ENCODE measurements at regions not wholly inside any gene's neighbourhood (a gene's known extent, or its start where the extent isn't known, plus 50 kb on each side); places are given as distances from the start of the nearest gene placed in this dataset.

DNA sequence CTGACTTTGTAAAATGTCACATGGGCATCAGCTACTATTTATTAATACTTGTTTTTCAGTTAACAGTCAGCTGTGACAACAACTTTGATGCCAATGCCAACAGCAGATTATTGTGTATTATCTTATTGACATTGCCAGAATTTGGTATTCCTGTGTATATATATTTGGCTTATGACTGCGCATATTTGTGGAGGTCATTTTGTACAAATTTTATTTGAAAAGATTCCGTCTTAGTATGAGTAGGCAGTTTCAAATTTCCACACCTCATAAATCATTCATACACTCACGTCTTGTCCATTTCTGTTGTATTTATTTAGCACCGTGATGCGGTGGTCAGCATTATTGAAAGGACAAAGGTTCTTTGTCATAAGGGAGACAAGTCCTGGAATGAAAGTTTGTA, 558.2 kb upstream of the NDST4 start:
- H3K9me3 Mint-ChIP-seq = no peaks in the 10 kb centered on the region
- H3K27ac Mint-ChIP-seq = no peak overlapping the region
- no peak overlapping the region for H3K4me3 Mint-ChIP-seq
- H3K27me3 Mint-ChIP-seq (ENCODE audit: low read depth) = no peaks in the 10 kb centered on the region
- TF ChIP-seq CTCF (IDR thresholded peaks at IDR 0.05; ENCODE audit: unreplicated experiment in 3 of 3) = no peak
- peaks cover 6% of the 10 kb centered on the region for H3K4me1 Mint-ChIP-seq
- H3K36me3 Mint-ChIP-seq (ENCODE audit: low read depth) = no peaks in the 10 kb centered on the region

- Mint-ChIP-seq H3K4me3 (no peak overlapping the region), H3K27me3 (ENCODE audit: low read depth) (no peaks in the 10 kb centered on the region), H3K9me3 (no peaks in the 10 kb centered on the region), H3K4me1 (peaks cover 6% of the 10 kb centered on the region), H3K27ac (no peak overlapping the region), H3K36me3 (ENCODE audit: low read depth) (no peaks in the 10 kb centered on the region)
- TF ChIP-seq CTCF (IDR thresholded peaks at IDR 0.05; ENCODE audit: unreplicated experiment in 3 of 3) = no peak
Observed at GRCh38 chr4:115670930-115671329, 557.5 kb upstream of the NDST4 start.

GRCh38 chr4:115668396-115668795, 555.0 kb upstream of the NDST4 start:
- Mint-ChIP-seq H3K9me3 (no peaks in the 10 kb centered on the region), H3K36me3 (ENCODE audit: low read depth) (no peaks in the 10 kb centered on the region), H3K27me3 (ENCODE audit: low read depth) (no peaks in the 10 kb centered on the region), H3K4me1 (peaks cover 6% of the 10 kb centered on the region), H3K4me3 (no peak overlapping the region), H3K27ac (peak overlapping the region in 1 of 3 experiments; percentile 16)
- no peak for TF ChIP-seq CTCF (IDR thresholded peaks at IDR 0.05; ENCODE audit: unreplicated experiment in 3 of 3)

DNA sequence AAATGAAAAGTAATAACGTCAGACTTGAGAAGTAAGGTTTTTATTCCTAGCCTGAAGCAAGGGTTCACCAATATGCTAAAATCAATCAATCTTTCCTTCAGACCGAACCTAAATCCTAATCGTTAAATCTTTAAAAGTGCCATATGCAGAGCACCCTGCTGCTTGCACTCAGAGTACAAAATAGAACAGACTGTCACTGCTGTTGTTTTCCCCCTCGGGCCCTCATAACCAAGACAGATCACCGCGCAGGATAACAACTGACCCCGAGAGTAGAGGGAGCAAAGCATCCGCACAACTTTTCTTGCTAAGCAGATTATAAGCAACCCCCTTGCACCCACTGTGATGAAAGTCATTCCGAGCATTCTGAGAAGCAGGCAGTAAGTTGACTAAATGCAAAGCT, 550.9 kb upstream of the NDST4 start:
- Mint-ChIP-seq H3K36me3 (ENCODE audit: low read depth) (no peaks in the 10 kb centered on the region), H3K4me3 (no peak overlapping the region), H3K27ac (no peak overlapping the region), H3K9me3 (no peaks in the 10 kb centered on the region), H3K4me1 (peaks cover 11% of the 10 kb centered on the region), H3K27me3 (ENCODE audit: low read depth) (no peaks in the 10 kb centered on the region)
- TF ChIP-seq CTCF (IDR thresholded peaks at IDR 0.05; ENCODE audit: unreplicated experiment in 3 of 3) = no peak

DNA sequence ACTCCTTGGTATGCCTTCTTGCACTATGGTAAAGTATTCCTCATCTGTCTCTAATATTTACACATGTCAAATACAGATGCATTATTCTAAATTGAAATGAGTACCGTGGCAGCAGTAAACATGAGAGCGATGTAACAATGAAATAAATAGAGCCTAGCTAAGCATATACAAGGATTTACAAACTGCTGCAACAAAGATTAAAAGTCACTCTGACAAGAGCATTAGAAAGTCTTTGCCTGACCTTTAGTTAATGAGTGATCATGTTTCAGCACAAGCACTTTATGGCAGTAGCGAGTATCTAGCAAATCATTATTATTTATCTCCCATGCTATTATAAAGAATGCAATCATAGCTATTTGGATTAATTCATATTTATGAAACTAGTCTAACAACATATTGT, 547.0 kb upstream of the NDST4 start:
- H3K9me3 Mint-ChIP-seq = no peaks in the 10 kb centered on the region
- no peaks in the 10 kb centered on the region for H3K36me3 Mint-ChIP-seq (ENCODE audit: low read depth)
- no peak for TF ChIP-seq CTCF (IDR thresholded peaks at IDR 0.05; ENCODE audit: unreplicated experiment in 3 of 3)
- H3K27ac Mint-ChIP-seq = no peak overlapping the region
- H3K27me3 Mint-ChIP-seq (ENCODE audit: low read depth) = no peaks in the 10 kb centered on the region
- H3K4me1 Mint-ChIP-seq = peaks cover 5% of the 10 kb centered on the region
- H3K4me3 Mint-ChIP-seq = no peak overlapping the region

GRCh38 chr4:115657991-115658650, 544.7 kb upstream of the NDST4 start:
- Mint-ChIP-seq H3K36me3 (ENCODE audit: low read depth) (no peaks in the 10 kb centered on the region), H3K27me3 (ENCODE audit: low read depth) (peaks cover 6% of the 10 kb centered on the region), H3K9me3 (peaks cover 9% of the 10 kb centered on the region), H3K4me3 (no peak overlapping the region), H3K4me1 (peaks cover 5% of the 10 kb centered on the region), H3K27ac (no peak overlapping the region)
- no peak for TF ChIP-seq CTCF (IDR thresholded peaks at IDR 0.05; ENCODE audit: unreplicated experiment in 3 of 3)

All from nephron (organoid).